NCI-H1694 treated with DMSO at 0.1 percent for 48 hours (cell line): ENCODE measurements at regions not wholly inside any gene's neighbourhood (a gene's known extent, or its start where the extent isn't known, plus 50 kb on each side); places are given as distances from the start of the nearest gene placed in this dataset.
"Not testable (repeated sequence)": the region's sequence is repeated elsewhere in the genome, so short reads cannot be mapped to it uniquely, and the experiment has no call there.

Source experiments
- DNase-seq: peaks from one replicate; lab custom pipeline; 2025; lab: John Stamatoyannopoulos, UW

DNA sequence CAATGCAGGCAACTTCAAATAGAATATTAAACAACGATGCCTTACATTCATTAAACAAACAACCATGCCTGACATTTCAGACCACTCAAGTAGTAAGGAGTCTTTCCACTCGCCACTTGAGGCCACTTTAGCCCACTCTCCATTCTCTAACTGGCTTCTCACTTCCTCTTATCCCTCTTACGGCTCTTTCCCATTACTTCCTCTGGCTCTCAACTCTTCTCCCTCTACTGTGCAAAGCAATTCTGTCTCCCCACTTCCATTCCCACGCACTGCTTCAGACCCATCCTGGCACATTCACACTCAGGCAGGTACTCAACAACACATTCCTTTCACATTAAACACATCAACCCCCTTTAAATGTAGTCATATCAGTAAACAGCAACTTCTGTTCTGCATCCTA lies 229.8 kb upstream of the IPO5 start:
- no peak for DNase-seq

DNA sequence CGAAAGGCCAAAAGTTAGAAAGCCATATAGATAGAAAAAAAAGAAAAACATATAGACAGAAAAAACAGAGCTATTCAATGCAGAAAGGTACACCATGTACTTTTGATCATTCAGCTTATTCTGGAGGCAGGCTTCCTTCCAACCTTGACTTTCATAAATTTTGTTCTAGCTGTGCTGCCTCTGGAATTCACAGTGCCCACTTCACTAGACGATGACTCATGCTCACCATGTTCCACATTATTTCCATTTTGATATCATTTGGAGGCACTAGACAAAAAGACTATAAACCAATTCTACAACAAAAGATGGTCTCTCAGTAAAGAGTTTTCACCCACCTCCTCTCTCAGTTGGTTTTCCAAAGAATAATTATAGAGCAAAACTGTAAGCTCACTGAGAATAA lies 229.0 kb upstream of the IPO5 start:
- DNase-seq: no peak

DNA sequence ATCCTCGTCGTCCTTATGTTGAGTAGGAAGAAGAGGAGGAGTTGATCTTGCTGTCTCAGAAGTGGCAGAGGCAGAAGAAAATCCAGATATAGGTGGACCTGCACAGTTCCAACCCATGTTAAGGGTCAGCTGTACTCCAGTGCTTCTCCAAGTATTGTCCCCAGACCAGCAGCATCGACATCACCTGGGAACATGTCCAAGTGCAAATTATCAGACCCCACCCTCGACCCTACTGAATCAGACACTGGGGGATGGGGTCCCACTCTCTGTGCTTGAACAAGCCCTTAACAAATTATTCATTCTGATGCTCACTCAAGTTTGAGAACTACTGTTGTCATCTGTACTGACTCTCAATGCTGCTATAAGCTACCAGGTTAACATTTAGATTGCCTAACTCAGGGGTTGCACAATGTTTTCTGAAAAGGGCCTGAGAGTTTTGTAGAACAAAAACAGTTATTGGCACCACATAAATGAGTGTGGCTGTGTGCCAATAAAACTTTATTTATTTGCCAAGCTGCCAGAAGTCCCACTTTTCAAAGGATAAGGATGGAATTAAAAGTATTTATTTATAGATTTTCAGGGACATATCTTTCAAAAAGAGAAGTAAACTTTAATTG lies 226.7 kb upstream of the IPO5 start:
- no peak for DNase-seq

DNA sequence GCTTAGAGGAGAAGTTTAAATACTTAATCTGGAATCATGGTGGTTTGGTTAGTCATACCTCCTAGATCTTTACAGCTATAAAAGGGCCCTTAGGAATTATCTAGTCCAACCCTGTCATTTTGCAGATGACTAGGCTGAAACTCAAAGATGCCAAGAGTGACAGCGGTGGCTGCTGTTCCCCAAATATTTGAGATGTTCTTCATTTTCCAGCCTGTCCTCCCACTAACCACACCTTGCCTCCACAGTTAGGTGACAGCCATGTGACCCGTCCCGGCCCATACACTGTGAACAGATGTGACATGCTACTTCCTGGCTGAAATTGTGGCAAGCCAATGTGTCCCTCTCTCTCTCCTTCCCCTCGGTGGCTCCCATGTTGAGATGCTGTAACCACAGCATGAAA lies 225.5 kb upstream of the IPO5 start:
- DNase-seq: no peak

DNA sequence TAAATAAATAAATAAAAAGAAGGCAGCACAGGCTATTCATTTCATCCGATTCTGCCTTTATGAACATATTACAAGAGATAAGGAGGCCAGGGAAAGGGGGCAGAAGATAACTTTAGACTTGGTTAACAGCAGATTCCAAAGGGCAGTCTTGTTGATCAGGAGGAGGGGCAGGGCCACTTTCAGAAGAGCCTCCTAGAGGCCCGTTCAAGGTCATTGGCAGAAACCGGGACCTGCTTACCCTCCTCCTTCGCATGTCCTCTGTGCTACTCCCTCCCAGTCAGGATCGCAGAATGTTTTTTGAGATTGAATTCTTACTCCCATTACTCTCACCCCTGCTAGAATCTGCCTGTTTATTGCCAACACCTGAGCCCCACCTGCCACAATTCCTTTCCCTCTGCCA lies 217.0 kb upstream of the IPO5 start:
- no peak for DNase-seq

DNA sequence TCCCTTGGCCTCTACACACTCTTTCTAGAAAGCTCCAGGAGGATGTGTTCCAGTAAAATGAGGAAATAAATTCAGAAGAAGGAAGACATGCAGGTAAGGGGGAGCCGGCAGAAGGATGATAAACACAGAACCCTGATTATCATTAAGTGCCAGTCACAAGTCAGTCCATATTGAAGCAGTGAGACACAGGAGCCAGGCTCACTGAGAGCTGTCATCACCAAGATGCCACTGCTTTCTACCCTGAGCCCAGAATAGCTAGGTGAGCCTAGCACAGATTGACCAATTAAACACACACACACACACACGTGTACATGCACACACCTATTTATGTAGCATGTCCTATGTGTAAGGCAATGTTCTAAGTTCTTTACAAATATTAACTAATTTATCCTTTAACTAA lies 211.4 kb upstream of the IPO5 start:
- no peak for DNase-seq

DNA sequence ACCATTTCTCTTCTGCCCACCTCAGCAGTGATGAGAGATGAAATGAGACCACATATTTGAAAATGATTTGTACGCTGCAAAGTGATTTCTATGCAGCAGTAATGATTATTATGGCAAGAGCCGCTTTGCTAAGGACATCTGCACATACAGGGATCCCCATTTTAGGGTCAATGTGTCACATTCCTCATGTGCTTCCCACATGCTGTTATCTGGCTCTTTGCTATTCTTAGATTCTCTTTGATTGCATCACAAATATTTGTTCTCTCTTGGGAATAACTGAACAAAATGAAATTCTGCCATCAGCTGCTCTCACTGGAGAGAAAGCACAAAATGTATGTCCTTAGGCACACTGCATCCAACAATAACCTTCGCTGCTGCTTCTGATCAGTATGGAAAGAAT lies 209.5 kb upstream of the IPO5 start:
- DNase-seq: no peak

DNA sequence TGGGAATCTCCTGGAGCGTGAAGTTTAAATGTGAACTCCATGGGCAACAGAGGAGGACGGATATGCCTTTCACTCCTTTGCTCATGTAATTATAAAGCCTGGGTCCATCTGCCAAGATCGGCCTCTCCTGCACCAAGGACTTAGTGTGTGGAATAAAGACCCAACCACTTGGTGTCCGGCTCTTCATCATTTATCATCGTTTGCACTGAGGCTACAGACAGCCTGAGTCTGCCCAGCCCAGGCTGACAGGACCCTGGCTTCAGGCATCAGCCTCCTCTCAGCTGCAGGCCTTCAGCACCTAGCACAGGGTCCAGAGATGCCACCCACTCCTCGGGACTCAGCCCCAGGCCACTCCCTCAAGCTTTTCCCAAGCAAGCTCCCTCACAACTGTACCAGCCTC lies 206.8 kb upstream of the IPO5 start:
- DNase-seq: no peak

DNA sequence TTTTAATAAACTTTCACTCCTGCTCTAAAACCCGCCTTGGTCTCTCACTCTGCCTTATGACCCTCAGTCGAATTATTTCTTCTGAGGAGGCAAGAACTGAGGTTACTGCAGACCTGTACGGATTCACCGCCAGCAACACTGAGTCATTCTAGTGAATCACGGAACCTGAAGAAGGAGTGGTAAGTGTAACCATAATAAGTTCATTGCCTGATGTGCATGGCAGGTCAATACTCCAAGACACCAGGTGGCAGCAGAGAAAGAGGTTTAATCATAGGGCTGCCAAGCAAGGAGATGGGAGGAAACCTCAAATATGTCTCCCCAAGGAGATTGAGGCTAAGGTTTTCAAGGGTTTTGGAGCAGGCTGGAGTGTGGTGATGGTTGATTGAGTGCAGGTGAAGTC lies 204.3 kb upstream of the IPO5 start:
- no peak for DNase-seq

DNA sequence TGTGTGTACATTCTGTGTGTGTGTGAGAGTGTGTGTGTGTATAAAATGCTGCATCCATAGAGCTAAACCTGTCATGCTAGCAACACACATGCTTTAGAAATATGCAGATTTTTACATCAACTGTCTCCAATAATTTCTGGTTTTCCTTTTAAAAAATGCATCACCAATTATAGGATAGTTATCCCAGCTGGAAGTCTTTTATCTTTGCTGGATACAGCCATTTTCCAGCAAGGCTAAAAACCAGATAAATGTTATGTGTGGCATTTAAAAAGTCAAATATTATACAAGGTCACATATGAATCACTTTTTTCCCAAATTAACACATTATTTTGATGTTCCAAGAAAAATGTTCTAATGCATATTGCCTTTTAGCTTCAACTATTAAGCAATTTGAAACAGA lies 202.0 kb upstream of the IPO5 start:
- DNase-seq: no peak

DNA sequence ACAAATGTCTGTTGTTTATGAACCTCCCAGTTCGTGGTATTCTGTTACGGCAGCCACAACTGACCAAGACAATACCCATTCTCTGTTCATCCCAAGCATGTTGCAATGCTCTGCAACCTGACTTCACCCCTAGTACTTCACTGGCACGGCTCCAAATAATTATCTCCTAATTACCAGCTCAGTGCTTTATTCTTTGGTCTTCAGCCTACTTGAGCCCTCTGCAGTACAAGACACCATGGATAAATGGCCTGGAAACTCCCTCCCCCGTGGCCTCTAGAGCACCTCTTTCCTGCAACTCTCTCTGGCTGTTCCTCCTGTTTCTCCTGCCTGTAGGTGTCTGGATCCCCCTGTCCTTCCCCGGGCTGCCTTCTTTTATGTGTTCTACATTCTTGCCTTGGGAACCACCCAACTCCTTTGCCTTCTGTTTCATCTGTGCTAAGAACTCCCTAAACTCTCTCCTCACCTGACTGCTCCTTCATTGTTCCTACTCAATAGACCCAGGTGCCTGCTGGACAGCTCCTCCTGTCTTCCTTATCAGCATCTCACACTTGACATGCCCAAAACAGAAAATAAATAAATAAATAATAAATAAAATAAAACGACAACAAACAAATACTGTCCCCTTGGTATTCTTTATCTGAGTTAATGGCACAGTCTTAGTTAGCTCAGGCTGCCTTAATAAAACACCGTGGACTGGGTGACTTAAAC lies 200.4 kb upstream of the IPO5 start:
- no peak for DNase-seq

DNA sequence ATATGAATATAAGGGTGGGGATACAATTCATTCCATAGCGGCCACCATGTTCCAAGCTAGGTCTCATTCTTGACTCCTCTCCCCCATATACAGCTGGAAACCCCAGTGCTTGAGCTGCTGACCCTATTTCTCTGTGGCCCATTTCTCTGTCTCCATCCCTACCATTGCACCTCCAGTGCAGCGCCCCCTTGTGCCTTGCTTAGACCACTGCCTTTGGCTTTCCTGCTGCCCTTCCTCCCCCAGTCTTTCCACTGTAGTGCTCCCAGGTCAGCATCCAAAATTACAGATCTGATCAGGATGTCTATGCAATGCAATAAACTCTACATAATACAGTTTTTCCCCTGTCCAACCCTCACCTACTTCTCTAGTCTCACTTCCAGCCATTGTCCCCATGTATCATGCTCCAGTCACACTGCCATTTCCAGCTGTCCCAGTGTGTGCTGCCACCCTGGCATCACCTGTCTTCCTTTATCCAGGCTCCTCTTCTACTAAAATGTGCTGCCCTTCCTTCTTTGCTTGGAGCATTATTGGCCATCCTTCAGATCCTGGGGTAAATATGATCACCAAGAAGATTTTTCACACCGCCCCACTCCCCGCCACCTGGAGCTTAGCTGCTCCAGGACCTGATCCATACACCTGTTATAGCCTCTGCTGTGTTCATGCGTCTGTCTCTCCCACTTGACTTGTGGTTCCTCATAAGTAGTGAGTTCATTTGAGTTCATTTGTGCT lies 199.4 kb upstream of the IPO5 start:
- DNase-seq: no peak

DNA sequence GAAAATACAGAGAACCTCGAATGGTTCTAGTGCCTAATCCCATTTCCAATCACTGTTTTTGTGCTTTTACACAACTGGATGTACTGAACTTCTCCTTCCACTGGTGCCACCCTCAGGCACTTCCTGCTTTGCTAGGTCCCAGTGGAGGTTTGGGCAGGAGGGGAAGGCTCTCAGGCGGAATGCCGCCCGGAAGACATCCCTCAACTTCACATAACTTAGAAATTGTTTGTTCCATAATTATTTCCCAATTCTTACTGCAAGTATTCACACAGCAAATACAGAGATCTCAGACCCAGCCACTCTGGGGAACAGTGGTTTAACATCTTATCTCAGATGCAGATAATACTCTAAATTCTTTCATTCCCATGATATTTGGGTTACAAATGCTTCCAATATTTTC lies 195.7 kb upstream of the IPO5 start:
- no peak for DNase-seq

DNA sequence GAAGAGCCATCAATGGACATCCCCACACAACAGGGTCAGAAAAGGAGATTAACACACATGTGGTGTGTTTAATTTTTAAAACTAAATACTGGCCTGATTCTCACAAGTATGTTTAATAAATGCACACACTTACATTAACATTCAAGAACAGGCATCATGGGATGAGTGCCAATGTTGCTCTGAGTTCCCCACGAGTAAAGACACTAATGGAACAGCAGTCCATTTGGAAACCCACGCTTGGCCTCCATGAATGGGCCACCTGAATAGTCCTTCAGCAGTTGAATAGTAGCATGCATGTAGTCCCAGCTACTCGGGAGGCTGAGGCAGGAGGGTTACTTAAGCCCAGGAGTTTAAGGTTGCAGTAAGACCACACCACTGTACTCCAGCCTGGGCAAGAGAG lies 195.2 kb upstream of the IPO5 start:
- DNase-seq: no peak

DNA sequence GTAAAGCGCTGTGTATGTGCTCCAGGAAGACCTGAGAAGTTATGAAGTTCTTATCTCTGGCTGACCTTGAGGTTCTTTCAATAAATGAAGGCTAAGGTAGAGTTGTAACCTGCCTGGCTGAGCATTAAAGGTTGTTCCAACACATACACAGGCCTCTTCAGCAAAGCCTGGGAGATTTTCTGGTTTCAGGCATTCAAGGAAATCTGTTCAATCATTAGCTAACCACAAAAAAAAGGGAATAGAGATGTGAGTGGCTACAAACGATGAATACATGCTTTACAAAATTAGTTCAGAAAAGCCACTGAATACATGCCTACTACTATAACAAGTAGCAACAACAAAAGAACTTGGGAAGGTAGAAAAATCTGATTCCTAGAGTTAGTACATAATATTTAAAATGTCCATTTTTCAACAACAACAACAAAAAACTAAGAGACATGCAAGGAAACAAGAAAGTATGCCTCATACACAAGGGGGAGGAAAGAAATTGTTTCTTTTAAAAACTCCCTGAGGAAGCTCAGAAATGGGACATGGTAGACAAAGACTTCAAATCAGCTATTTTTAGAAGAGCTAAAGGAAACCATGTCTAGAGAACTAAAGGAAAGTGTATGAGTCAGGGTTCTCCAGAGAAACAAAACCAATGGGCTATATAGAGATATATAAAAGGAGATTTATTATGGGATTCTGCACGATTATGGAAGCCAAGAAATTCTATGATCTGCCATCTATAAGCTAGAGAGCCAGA lies 191.5 kb upstream of the IPO5 start:
- no peak for DNase-seq

DNA sequence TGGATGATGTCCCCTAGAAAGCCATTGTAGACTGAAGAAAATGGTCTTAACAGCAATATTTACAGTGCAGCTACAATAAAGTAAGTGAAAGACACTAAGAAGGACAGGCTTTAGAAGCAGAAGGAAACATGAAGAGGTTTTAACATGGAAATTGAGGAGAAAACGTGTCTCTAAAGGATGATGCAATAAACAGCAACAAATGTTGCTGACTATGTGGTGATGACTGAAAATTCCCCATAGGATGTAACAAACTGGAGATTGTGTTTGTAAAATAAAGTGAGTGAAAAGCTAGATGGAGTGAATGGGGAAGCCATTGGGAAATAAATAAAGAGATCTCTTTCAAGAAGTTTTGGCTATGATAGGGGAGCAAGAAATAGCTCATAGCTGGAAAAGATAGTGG lies 186.7 kb upstream of the IPO5 start:
- no peak for DNase-seq

DNA sequence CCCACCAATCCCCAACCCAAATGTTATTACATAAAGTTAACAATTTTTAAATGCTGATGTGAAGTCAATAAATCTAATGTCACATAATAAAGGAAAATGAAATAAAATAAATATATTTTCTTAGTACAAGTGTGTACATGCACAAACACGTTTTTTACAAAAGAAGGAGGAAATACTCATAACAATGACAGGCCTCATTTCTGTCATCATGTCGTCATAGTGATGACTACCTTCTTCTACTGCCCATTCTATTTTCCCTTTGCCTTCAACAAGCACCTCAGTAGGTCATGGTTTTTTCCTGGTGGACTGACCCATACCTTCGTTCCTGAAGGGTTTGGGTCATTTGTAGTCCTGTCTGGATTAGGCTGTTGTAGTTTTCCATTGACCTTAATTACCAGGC lies 185.3 kb upstream of the IPO5 start:
- DNase-seq: no peak

DNA sequence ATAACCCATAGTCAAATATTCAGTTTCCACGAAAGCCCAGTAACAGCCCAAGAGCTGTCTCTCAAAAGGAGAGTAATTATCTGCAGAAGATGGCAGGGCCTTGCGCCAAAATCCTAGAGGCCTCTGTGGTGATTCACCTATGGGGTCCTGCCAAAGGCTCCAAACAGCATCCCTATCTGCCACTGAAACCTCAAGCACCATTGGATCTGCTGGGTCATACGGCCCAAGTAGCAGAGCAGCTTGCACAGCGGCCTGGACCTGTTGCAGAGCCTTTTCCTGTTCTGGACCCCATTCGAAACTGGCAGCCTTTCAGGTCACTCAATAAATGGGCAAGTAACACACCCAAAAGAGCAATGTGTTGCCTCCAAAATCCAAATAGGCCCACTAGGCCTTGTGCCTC lies 183.2 kb upstream of the IPO5 start:
- not testable (repeated sequence) for DNase-seq

DNA sequence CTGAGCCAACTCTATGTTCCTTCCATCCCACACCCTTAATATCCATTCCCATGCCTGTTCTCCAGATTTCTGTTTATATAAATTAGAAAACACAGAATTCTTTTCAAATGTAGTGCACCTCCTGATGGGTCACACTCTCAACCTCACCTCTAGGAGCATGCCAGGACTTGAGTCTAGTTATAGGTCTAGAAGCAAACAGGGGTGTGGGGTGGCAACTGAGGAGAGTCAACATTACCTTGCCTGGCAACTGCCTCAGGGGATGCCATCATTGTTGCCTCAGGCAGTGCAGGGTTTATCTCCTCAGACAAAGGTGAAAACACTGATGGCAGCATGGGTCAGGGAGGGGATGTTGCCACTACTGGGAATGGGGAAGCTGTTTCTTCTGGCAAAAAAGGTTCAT lies 181.0 kb upstream of the IPO5 start:
- DNase-seq: not testable (repeated sequence)

DNA sequence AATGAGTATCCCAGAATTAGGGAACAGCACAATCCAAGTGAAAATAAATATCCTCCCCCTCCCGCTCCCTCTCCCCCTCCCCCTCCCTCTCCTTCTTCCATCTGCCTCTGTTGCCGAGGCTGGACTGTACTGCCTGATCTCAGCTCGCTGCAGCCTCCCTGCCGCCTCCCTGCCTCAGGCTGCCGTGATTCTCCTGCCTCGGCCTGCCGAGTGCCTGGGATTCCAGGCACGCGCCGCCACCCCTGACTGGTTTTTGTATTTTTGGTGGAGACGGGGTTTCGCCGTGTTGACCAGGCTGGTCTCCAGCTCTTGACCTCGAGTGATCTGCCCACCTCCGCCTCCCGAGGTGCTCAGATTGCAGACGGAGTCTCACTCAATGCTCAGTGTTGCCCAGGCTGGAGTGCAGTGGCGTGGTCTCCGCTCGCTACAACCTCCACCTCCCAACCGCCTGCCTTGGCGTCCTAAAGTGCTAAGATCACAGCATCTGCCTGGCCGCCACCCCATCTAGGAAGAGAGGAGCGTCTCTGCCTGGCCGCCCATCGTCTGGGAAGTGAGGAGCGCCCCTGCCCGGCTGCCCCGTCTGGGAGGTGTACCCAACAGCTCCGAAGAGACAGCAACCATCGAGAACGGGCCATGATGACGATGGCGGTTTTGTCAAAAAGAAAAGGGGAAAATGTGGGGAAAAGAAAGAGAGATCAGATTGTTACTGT lies 178.9 kb upstream of the IPO5 start:
- not testable (repeated sequence) for DNase-seq

DNA sequence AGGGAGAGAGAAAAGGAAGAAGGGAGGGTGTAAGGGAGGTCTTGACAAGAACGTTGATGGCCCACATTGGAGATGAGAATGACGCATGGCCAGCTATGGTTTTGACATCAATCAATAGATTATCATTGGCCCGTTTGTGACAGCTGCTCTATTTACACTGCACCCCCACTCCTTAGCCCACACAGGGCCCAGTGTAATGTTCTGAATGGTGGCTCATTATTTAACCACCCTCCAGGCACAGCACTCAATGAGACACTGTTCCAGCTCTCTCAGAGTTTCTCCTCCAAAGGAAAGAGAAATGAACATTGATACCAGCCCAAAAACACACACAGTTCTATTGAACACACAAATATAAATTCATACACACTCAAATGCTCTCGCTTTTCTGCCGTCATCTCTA lies 173.0 kb upstream of the IPO5 start:
- DNase-seq: no peak

DNA sequence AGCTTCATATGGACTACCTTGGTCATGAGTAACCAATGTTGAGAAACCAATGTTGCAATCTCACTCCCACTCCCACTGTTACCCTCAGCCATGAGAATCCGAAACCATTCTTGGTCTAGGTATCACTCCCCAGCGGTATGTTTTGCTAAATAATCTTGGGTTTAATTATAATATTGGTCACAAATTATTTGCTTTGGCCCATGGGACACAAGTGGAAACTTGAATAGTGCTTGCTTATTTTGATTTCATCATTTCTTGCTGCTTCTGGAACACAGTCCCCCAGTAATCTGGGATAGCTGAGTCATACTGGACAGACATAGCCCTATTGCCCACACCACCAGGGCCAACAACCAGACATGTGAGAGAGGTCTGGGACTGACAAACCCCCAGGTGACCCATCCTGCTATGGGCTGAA lies 171.6 kb upstream of the IPO5 start:
- no peak for DNase-seq
